ENCODE measurements at regions not wholly inside any gene's neighbourhood (a gene's known extent, or its start where the extent isn't known, plus 50 kb on each side); places are given as distances from the start of the nearest gene placed in this dataset.

GRCh38 chr6:19994909-19995308 lies 157.7 kb downstream of the ID4 start:
- TF ChIP-seq EP300 (IDR thresholded peaks at IDR 0.05) = no peak
- no peak for TF ChIP-seq POLR2A (IDR thresholded peaks at IDR 0.05)
- TF ChIP-seq, protein P1, sequence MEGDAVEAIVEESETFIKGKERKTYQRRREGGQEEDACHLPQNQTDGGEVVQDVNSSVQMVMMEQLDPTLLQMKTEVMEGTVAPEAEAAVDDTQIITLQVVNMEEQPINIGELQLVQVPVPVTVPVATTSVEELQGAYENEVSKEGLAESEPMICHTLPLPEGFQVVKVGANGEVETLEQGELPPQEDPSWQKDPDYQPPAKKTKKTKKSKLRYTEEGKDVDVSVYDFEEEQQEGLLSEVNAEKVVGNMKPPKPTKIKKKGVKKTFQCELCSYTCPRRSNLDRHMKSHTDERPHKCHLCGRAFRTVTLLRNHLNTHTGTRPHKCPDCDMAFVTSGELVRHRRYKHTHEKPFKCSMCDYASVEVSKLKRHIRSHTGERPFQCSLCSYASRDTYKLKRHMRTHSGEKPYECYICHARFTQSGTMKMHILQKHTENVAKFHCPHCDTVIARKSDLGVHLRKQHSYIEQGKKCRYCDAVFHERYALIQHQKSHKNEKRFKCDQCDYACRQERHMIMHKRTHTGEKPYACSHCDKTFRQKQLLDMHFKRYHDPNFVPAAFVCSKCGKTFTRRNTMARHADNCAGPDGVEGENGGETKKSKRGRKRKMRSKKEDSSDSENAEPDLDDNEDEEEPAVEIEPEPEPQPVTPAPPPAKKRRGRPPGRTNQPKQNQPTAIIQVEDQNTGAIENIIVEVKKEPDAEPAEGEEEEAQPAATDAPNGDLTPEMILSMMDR (IDR thresholded peaks at IDR 0.05) = no peak
- TF ChIP-seq POLR2AphosphoS5 (IDR thresholded peaks at IDR 0.05) = no peak
